Natural killer cell (primary cell): ENCODE measurements at regions not wholly inside any gene's neighbourhood (a gene's known extent, or its start where the extent isn't known, plus 50 kb on each side); places are given as distances from the start of the nearest gene placed in this dataset.
"Not testable (repeated sequence)": the region's sequence is repeated elsewhere in the genome, so short reads cannot be mapped to it uniquely, and the experiment has no call there.

Experiments used
- ATAC-seq, 3 donors: fragments of 150-1000 bp in 2 of 3; fragments of 200-7000 bp in 1 of 3; cut with Tn5 transposase; 1 replicate in 1 of 3; 2 replicates in 2 of 3; pipeline ENCODE4 v1.10.0; 2021; ENCODE audit warnings: mild to moderate bottlenecking in 2 of 3, moderate library complexity in 2 of 3
- DNase-seq, 2 donors: peaks; one replicate each; pipeline versions ENCODE4 v3.0.0 to v3.0.0-alpha.2; 2013 to 2021; ENCODE audit warnings: mixed read lengths in 1 of 2
- H3K27ac ChIP-seq: one replicate; pipeline ENCODE4 v1.5.1; 2013; ENCODE audit warnings: mild to moderate bottlenecking, low read length
- H3K27me3 ChIP-seq: one replicate; pipeline ENCODE4 v1.6.1; 2013; ENCODE audit warnings: low read length; ENCODE audit not compliant: control insufficient read depth, insufficient read depth
- H3K36me3 ChIP-seq: one replicate; pipeline ENCODE4 v1.6.1; 2013; ENCODE audit warnings: low read length; ENCODE audit not compliant: control insufficient read depth, insufficient read depth
- H3K4me1 ChIP-seq: one replicate; pipeline ENCODE4 v1.6.1; 2013; ENCODE audit warnings: low read length; ENCODE audit not compliant: control insufficient read depth, insufficient read depth
- H3K4me3 ChIP-seq: one replicate; pipeline ENCODE4 v1.5.1; 2013; ENCODE audit warnings: low read length
- H3K9me3 ChIP-seq: one replicate; pipeline ENCODE4 v1.6.1; 2013; ENCODE audit warnings: low read length; ENCODE audit not compliant: control insufficient read depth, insufficient read depth
- H3K27ac Mint-ChIP-seq, 2 donors: one replicate each; pipeline ENCODE4 v1.8.0; 2022; ENCODE audit warnings: mild to moderate bottlenecking in 2 of 2, mixed read lengths in 2 of 2, moderate library complexity in 1 of 2
- H3K27me3 Mint-ChIP-seq, 2 donors: one replicate each; pipeline ENCODE4 v1.8.0; 2022; ENCODE audit warnings: low read depth in 2 of 2, mixed read lengths in 2 of 2
- H3K36me3 Mint-ChIP-seq: one replicate; pipeline ENCODE4 v1.8.0; 2022; ENCODE audit warnings: mixed read lengths
- H3K4me1 Mint-ChIP-seq, 2 donors: one replicate each; pipeline ENCODE4 v1.8.0; 2022; ENCODE audit warnings: mixed read lengths in 2 of 2
- H3K4me3 Mint-ChIP-seq: one replicate; pipeline ENCODE4 v1.8.0; 2022; ENCODE audit warnings: mild to moderate bottlenecking, moderate library complexity, mixed read lengths
- H3K9me3 Mint-ChIP-seq, 2 donors: one replicate each; pipeline ENCODE4 v1.8.0; 2022; ENCODE audit warnings: mixed read lengths in 2 of 2
- WGBS: methylation state at CpG from one replicate; pipeline ENCODE4 v1.1.7; 2013; ENCODE audit warnings: missing lambda C conversion rate; ENCODE audit not compliant: insufficient coverage; 5-methylcytosine and 5-hydroxymethylcytosine counted together
- intact Hi-C: fragments of 100-400 bp; cut with micrococcal nuclease; formaldehyde crosslinking; loops from one replicate; pipeline ENCODE4 v1.14.2; 2022
- TF ChIP-seq, protein P1 (sequence below): fragments of 200-600 bp; IDR thresholded peaks from one replicate; pipeline ENCODE4 v1.8.0; 2022; ENCODE audit warnings: antibody characterized with exemption

DNA sequence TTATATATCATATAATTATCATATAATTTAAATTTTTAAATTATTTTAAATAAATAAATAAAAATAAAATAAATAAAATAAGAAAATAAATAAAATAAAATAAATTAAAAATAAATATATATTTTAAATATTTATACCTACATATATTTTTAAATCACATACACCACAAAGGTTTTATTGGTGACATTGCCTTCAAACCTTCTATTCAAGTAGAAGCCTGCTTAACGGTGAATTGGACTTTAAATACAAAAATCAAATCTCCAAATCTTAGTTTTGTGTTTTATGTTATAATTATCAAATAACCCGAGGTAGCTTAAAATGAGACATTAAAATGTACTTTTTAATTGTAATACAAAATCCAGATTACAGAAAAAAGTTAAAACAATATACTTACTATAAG is 1137.8 kb downstream of the HACE1 start:
- no peaks in the 10 kb centered on the region for H3K27me3 Mint-ChIP-seq
- ATAC-seq, result no peak
- no peak overlapping the region for H3K27ac ChIP-seq
- no peaks in the 10 kb centered on the region for H3K36me3 Mint-ChIP-seq
- no peaks in the 10 kb centered on the region for H3K36me3 ChIP-seq
- H3K27ac Mint-ChIP-seq, result no peak overlapping the region
- WGBS, result no CpG with 5 or more reads among the region's 2 CpGs
- H3K9me3 ChIP-seq, result no peaks in the 10 kb centered on the region
- DNase-seq, result no peak
- no peak overlapping the region for H3K4me3 Mint-ChIP-seq
- no peaks in the 10 kb centered on the region for H3K4me1 ChIP-seq
- no peak overlapping the region for H3K4me3 ChIP-seq
- intact Hi-C loops, result no loop called here
- no peaks in the 10 kb centered on the region for H3K4me1 Mint-ChIP-seq
- no peaks in the 10 kb centered on the region for H3K27me3 ChIP-seq
- peaks cover 8 to 15% of the 10 kb centered on the region in 2 donors for H3K9me3 Mint-ChIP-seq
- TF ChIP-seq, protein P1, sequence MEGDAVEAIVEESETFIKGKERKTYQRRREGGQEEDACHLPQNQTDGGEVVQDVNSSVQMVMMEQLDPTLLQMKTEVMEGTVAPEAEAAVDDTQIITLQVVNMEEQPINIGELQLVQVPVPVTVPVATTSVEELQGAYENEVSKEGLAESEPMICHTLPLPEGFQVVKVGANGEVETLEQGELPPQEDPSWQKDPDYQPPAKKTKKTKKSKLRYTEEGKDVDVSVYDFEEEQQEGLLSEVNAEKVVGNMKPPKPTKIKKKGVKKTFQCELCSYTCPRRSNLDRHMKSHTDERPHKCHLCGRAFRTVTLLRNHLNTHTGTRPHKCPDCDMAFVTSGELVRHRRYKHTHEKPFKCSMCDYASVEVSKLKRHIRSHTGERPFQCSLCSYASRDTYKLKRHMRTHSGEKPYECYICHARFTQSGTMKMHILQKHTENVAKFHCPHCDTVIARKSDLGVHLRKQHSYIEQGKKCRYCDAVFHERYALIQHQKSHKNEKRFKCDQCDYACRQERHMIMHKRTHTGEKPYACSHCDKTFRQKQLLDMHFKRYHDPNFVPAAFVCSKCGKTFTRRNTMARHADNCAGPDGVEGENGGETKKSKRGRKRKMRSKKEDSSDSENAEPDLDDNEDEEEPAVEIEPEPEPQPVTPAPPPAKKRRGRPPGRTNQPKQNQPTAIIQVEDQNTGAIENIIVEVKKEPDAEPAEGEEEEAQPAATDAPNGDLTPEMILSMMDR, result no peak

DNA sequence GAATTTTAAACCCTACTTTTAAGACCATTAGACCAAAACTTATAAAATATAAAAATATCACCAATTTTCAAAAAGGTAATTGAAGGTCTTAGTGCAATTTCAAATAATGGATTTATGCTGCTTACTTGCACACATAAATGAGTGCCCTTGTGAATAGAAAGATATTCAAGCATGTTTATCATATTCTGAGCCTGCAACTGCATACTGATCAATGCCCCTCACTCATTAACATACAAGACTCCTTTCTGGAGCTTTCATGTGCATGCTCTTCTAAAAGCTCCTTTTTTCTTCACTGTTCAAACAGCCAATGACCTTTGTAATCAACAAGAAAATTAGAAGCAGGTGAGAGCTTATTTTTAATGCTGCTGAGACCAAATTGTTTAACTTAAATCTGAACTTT is 1139.3 kb downstream of the HACE1 start:
- Mint-ChIP-seq H3K27me3 (no peaks in the 10 kb centered on the region), H3K9me3 (peaks cover 10 to 13% of the 10 kb centered on the region in 2 donors), H3K4me3 (no peak overlapping the region), H3K27ac (no peak overlapping the region), H3K36me3 (no peaks in the 10 kb centered on the region), H3K4me1 (no peaks in the 10 kb centered on the region)
- Histone ChIP-seq H3K4me3 (no peak overlapping the region), H3K4me1 (no peaks in the 10 kb centered on the region), H3K27me3 (no peaks in the 10 kb centered on the region), H3K36me3 (no peaks in the 10 kb centered on the region), H3K9me3 (no peaks in the 10 kb centered on the region), H3K27ac (no peak overlapping the region)
- intact Hi-C loops, result no loop called here
- no peak for ATAC-seq
- TF ChIP-seq, protein P1, result no peak
- DNase-seq, result no peak

DNA sequence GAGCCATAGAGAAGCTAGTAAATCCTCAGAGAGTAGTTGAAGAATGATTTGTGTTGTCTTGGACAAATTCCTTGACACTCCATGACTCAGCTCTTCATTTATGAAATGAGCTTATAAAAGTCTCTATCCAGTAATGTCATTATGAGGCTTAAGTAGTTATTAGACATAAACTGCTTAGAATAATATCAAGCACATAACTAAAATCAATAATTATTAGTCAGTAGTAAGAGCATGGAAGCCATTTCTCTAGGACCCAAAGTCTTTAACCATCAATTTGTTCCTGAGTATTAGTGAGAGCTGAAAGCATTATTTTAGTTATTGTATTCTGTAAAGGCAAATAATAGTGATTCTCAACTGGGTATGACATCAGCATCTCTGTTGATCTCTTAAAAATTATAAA is 1140.2 kb downstream of the HACE1 start:
- Histone ChIP-seq H3K27ac (no peak overlapping the region), H3K9me3 (no peaks in the 10 kb centered on the region), H3K36me3 (no peaks in the 10 kb centered on the region), H3K4me3 (no peak overlapping the region), H3K27me3 (no peaks in the 10 kb centered on the region), H3K4me1 (no peaks in the 10 kb centered on the region)
- no peaks in the 10 kb centered on the region for H3K36me3 Mint-ChIP-seq
- no peak overlapping the region for H3K27ac Mint-ChIP-seq
- H3K27me3 Mint-ChIP-seq, result no peaks in the 10 kb centered on the region
- TF ChIP-seq, protein P1, result no peak
- intact Hi-C loops, result no loop called here
- H3K4me3 Mint-ChIP-seq, result no peak overlapping the region
- H3K9me3 Mint-ChIP-seq, result peaks cover 10 to 16% of the 10 kb centered on the region in 2 donors
- DNase-seq (no peak), ATAC-seq (no peak)
- H3K4me1 Mint-ChIP-seq, result no peaks in the 10 kb centered on the region

DNA sequence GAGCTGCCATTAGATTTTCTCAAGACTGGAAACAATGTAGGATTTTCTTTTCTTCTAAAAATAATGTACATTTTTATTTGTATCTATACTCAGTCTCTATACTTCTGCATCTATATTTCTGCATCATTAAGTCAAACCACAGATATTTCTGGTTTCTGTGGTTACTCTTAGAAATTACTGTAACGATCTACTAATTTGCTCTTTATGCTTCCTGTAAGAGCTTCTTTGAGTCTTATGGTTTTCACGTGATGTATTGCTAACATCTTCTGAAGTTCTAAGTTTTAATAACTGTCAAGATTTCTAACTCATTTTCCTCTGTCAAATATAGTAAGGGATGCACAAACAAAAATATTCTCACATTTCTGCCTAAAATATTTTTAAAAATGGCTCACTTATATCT is 1144.5 kb downstream of the HACE1 start:
- no peaks in the 10 kb centered on the region for H3K27me3 Mint-ChIP-seq

DNA sequence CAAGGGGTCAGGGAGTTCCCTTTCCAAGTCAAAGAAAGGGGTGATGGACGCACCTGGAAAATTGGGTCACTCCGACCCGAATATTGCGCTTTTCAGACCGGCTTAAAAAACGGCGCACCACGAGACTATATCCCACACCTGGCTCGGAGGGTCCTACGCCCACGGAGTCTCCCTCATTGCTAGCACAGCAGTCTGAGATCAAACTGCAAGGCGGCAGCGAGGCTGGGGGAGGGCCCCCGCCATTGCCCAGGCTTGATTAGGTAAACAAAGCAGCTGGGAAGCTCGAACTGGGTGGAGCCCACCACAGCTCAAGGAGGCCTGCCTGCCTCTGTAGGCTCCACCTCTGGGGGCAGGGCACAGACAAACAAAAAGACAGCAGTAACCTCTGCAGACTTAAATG is 1150.5 kb downstream of the HACE1 start:
- H3K4me1 Mint-ChIP-seq, DNase-seq, H3K27me3 ChIP-seq, ATAC-seq, H3K9me3 Mint-ChIP-seq, H3K27ac ChIP-seq, H3K9me3 ChIP-seq, H3K36me3 ChIP-seq, H3K4me3 Mint-ChIP-seq, H3K36me3 Mint-ChIP-seq, H3K27ac Mint-ChIP-seq, H3K4me3 ChIP-seq, intact Hi-C loops, H3K27me3 Mint-ChIP-seq, H3K4me1 ChIP-seq: not testable (repeated sequence)
- 89% methylated on average over 14 of the region's 15 CpGs for WGBS

More for the DNA sequence above, 1144.5 kb downstream of the HACE1 start:
- H3K4me1 Mint-ChIP-seq, result no peaks in the 10 kb centered on the region
- Histone ChIP-seq H3K36me3 (no peaks in the 10 kb centered on the region), H3K27me3 (no peaks in the 10 kb centered on the region), H3K4me1 (no peaks in the 10 kb centered on the region), H3K9me3 (no peaks in the 10 kb centered on the region), H3K27ac (no peak overlapping the region), H3K4me3 (no peak overlapping the region)
- H3K9me3 Mint-ChIP-seq, result peaks cover 2 to 5% of the 10 kb centered on the region in 2 donors
- intact Hi-C loops, result no loop called here
- ATAC-seq, result no peak
- no peak overlapping the region for H3K4me3 Mint-ChIP-seq
- no peak for DNase-seq
- no CpG with 5 or more reads among the region's 2 CpGs for WGBS
- TF ChIP-seq, protein P1, result no peak
- no peak overlapping the region for H3K27ac Mint-ChIP-seq
- H3K36me3 Mint-ChIP-seq, result no peaks in the 10 kb centered on the region
